NB4 (cell line): ENCODE measurements at regions not wholly inside any gene's neighbourhood (a gene's known extent, or its start where the extent isn't known, plus 50 kb on each side); places are given as distances from the start of the nearest gene placed in this dataset.

Experiments used
- DNase-seq: peaks from one replicate; pipeline ENCODE4 v3.0.0; 2010; ENCODE audit warnings: low read depth
- H3K4me3 ChIP-seq: one replicate; pipeline ENCODE4 v1.5.1; 2011; ENCODE audit warnings: mild to moderate bottlenecking, low read depth, low read length, moderate library complexity
- MYC ChIP-seq: IDR thresholded peaks from 2 replicates; pipeline ENCODE4 v1.6.1; 2011; ENCODE audit warnings: low read depth, low read length
- POLR2A ChIP-seq: IDR thresholded peaks from 2 replicates; pipeline ENCODE4 v1.6.1; 2011; ENCODE audit warnings: mild to moderate bottlenecking; ENCODE audit not compliant: insufficient read length; ENCODE audit errors: extremely low read depth
- TF ChIP-seq, protein P1 (sequence below): IDR thresholded peaks from one replicate; pipeline ENCODE4 v1.5.1; 2012; ENCODE audit warnings: low read depth, low read length
- TF ChIP-seq, protein P2 (sequence below): IDR thresholded peaks from 2 replicates; pipeline ENCODE4 v1.6.1; 2011; ENCODE audit warnings: low read depth, low read length

DNA sequence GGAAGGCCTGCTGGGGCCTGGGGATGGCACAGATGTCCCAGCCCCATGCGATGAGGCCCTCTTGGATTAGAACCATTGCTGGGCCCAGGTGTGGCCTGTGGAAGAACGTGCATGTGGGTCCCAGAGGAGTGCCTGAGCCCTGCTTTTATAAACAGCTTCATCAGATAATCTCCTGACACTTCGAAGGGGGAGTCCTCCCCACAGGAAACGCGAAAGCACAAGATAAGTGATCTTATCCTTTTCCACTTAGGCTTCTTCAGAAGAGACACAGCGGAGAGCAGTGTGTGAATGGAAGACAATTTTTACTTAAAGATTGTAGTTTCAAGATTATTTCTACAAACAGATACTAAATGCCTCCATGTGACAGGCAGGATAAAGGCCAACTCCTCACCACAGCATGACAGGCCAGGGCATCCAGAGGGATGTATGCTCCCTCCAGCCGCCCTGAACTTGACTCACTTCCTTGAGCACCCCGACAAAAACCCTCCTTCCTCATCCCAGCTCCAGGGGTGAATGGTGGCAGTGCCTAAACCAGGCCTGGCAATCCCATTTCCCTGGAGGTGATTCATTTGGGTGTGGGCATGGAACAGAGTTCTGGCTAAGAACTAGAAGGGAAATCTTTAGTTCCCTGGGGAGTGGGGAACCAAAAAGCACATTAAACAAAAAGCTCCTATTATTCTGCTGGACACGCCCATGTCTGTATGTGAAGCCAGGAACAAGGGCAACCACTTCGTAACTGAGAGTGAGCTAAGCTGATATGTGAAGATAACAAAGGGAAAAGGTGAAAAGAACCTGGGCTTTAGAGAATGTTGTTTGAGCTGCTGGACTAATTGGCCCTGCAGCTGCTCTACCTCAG lies 56.2 kb upstream of the TMEM163 start:
- DNase-seq, result no peak
- TF ChIP-seq, protein P1, sequence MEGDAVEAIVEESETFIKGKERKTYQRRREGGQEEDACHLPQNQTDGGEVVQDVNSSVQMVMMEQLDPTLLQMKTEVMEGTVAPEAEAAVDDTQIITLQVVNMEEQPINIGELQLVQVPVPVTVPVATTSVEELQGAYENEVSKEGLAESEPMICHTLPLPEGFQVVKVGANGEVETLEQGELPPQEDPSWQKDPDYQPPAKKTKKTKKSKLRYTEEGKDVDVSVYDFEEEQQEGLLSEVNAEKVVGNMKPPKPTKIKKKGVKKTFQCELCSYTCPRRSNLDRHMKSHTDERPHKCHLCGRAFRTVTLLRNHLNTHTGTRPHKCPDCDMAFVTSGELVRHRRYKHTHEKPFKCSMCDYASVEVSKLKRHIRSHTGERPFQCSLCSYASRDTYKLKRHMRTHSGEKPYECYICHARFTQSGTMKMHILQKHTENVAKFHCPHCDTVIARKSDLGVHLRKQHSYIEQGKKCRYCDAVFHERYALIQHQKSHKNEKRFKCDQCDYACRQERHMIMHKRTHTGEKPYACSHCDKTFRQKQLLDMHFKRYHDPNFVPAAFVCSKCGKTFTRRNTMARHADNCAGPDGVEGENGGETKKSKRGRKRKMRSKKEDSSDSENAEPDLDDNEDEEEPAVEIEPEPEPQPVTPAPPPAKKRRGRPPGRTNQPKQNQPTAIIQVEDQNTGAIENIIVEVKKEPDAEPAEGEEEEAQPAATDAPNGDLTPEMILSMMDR, result no peak
- TF ChIP-seq, protein P2, sequence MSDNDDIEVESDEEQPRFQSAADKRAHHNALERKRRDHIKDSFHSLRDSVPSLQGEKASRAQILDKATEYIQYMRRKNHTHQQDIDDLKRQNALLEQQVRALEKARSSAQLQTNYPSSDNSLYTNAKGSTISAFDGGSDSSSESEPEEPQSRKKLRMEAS, result no peak
- TF ChIP-seq POLR2A, result no peak
- TF ChIP-seq MYC, result no peak
- H3K4me3 ChIP-seq, result no peak overlapping the region

DNA sequence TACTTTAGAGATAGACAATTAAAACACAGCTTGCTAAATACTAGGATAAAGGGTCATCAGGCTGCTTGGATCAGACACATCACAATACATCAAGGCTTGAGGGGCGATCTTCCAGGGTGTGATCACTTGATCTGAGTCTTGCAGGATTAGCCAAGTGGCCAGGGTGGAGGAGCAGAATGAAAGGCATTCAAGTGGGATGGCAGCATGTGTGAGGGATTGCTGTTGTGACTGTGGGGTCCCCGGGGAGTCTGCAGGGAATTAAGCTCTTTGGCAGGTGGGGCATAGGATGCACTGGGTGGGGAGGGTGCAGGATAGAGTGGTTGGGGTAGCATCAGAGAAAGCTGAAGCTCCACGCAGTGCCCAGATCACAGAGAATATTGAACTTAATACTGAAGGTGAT lies 58.0 kb upstream of the TMEM163 start:
- no peak overlapping the region for H3K4me3 ChIP-seq
- TF ChIP-seq, protein P1, result no peak
- TF ChIP-seq POLR2A (no peak), MYC (no peak)
- TF ChIP-seq, protein P2, result no peak
- DNase-seq, result no peak

DNA sequence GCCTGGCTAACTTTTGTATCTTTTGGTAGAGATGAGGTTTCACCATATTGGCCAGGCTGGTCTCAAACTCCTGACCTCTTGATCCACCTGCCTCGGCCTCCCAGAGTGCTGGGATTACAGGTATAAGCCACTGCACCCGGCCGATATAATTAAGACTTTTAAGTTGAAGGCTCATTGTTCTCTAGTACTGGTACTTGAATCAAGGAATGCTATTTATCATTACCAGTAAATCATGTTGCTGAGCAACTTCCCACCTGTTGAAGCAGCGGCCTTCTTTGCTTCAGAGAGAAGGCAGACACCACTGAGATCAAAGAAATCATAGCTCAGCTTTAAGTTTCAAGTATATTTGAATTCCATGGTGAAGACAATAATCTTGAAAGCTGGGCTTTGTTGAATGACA lies 58.8 kb upstream of the TMEM163 start:
- no peak overlapping the region for H3K4me3 ChIP-seq
- no peak for DNase-seq
- TF ChIP-seq POLR2A (no peak), MYC (no peak)
- TF ChIP-seq, protein P1, result no peak
- TF ChIP-seq, protein P2, result no peak

DNA sequence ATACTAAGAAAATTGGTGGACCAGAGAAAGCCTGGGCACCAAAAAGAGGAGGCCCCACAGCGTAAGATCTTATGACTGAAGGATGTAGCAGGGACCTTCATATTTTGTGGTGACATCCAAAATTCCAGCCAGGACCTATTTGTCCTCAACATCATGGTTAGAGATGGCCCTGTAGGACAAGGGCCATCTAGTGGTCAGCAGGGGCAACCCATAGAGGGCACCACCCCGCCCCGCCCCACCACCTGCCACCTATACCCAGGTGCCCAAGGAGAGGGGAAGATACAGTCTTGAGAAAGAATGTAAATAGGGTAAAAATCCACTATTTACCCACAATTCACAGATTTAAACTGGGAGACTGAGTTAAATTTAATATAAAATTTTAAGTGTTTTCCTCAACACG lies 59.6 kb upstream of the TMEM163 start:
- TF ChIP-seq, protein P1, result peak; percentile 48
- TF ChIP-seq MYC (no peak), POLR2A (no peak)
- TF ChIP-seq, protein P2, result no peak
- DNase-seq, result no peak
- H3K4me3 ChIP-seq, result no peak overlapping the region

DNA sequence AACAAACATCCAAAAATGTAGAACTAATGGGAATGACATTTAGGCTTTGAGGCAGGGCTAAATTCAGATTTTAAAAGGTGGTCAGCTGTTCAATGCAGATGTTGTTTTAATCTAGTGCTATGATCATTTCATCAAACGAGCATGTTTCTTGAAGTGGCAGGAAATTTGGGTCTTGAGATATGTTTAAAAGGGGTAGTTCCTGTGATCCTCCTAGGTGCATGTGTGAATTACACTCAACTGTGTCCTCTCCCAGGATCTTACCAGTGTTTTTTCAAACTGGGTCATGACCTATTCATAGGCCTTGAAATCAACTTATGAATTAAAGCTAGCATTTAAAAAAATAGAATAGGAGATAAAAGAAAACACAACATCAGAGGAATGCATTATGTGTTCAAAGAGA lies 57.4 kb upstream of the ACMSD start:
- DNase-seq, result no peak
- TF ChIP-seq MYC (no peak), POLR2A (no peak)
- TF ChIP-seq, protein P2, result no peak
- TF ChIP-seq, protein P1, result no peak

More for the DNA sequence above, 57.4 kb upstream of the ACMSD start:
- no peak overlapping the region for H3K4me3 ChIP-seq
